ENCODE measurements at regions not wholly inside any gene's neighbourhood (a gene's known extent, or its start where the extent isn't known, plus 50 kb on each side); places are given as distances from the start of the nearest gene placed in this dataset.

GRCh38 chr3:72698154-72698917, 149.9 kb downstream of the SHQ1 start:
- no TSS peak for BruUV-seq (replicated peaks)
- intact Hi-C loops (cut with micrococcal nuclease) = no loop called here
- CTCF ChIA-PET = interaction anchor here (1.3 kb wide), 1 partner anchor 32 kb away, joined by 5 read pairs; no protein-coding TSS in a partner anchor

GRCh38 chr3:72697717-72698116, 150.5 kb downstream of the SHQ1 start:
- POLR2A ChIA-PET = no interaction called here
- intact Hi-C loops (cut with micrococcal nuclease) = no loop called here
- no TSS peak for BruUV-seq (replicated peaks)
- no peak for DNase-seq (ENCODE audit: unreplicated experiment)
- no peaks in the 10 kb centered on the region for H3K4me1 Mint-ChIP-seq (ENCODE audit: insufficient read depth, unreplicated experiment)
- H3K36me3 Mint-ChIP-seq (ENCODE audit: insufficient read depth, unreplicated experiment) = no peaks in the 10 kb centered on the region
- CTCF ChIA-PET = interaction anchor here (0.7 to 1.3 kb wide), 2 partner anchors 32 to 228 kb away, joined by 5 read pairs; no protein-coding TSS in a partner anchor
- no peak overlapping the region for H3K27ac Mint-ChIP-seq (ENCODE audit: low read depth, unreplicated experiment)
- no peak for TF ChIP-seq CTCF (IDR thresholded peaks at IDR 0.05; ENCODE audit: unreplicated experiment)
- no peaks in the 10 kb centered on the region for H3K27me3 Mint-ChIP-seq (ENCODE audit: insufficient read depth, unreplicated experiment)
- H3K4me3 Mint-ChIP-seq (ENCODE audit: unreplicated experiment) = no peak overlapping the region
- no peaks in the 10 kb centered on the region for H3K9me3 Mint-ChIP-seq (ENCODE audit: unreplicated experiment)

More at GRCh38 chr3:72698154-72698917, 149.9 kb downstream of the SHQ1 start:
- no peak for DNase-seq (ENCODE audit: unreplicated experiment)
- Mint-ChIP-seq H3K27ac (ENCODE audit: low read depth, unreplicated experiment) (no peak overlapping the region), H3K9me3 (ENCODE audit: unreplicated experiment) (no peaks in the 10 kb centered on the region), H3K27me3 (ENCODE audit: insufficient read depth, unreplicated experiment) (no peaks in the 10 kb centered on the region), H3K36me3 (ENCODE audit: insufficient read depth, unreplicated experiment) (no peaks in the 10 kb centered on the region), H3K4me1 (ENCODE audit: insufficient read depth, unreplicated experiment) (no peaks in the 10 kb centered on the region), H3K4me3 (ENCODE audit: unreplicated experiment) (no peak overlapping the region)
- POLR2A ChIA-PET = interaction anchor here (0.6 kb wide), 1 partner anchor 226 kb away, joined by 3 read pairs; no protein-coding TSS in a partner anchor
- no peak for TF ChIP-seq CTCF (IDR thresholded peaks at IDR 0.05; ENCODE audit: unreplicated experiment)

- Mint-ChIP-seq H3K9me3 (ENCODE audit: unreplicated experiment) (no peaks in the 10 kb centered on the region), H3K27me3 (ENCODE audit: insufficient read depth, unreplicated experiment) (no peaks in the 10 kb centered on the region), H3K27ac (ENCODE audit: low read depth, unreplicated experiment) (no peak overlapping the region), H3K36me3 (ENCODE audit: insufficient read depth, unreplicated experiment) (no peaks in the 10 kb centered on the region), H3K4me3 (ENCODE audit: unreplicated experiment) (no peak overlapping the region), H3K4me1 (ENCODE audit: insufficient read depth, unreplicated experiment) (no peaks in the 10 kb centered on the region)
- ChIA-PET CTCF (interaction anchor here (0.6 to 1.3 kb wide), 6 partner anchors 8 to 820 kb away, joined by 3 to 5 read pairs (median 4); no protein-coding TSS in a partner anchor), POLR2A (interaction anchor here (0.6 kb wide), 1 partner anchor 169 kb away, joined by 4 read pairs; no protein-coding TSS in a partner anchor)
- BruUV-seq (replicated peaks) = no TSS peak
- no peak for DNase-seq (ENCODE audit: unreplicated experiment)
- TF ChIP-seq CTCF (IDR thresholded peaks at IDR 0.05; ENCODE audit: unreplicated experiment) = no peak
- intact Hi-C loops (cut with micrococcal nuclease) = no loop called here
These were observed 151.4 kb downstream of the SHQ1 start for GRCh38 chr3:72696815-72697214.

GRCh38 chr3:72694398-72694797, 153.8 kb downstream of the SHQ1 start:
- no peaks in the 10 kb centered on the region for H3K36me3 Mint-ChIP-seq (ENCODE audit: insufficient read depth, unreplicated experiment)
- ChIA-PET POLR2A (no interaction called here), CTCF (interaction anchor here (0.5 to 0.7 kb wide), 2 partner anchors 115 to 807 kb away, joined by 3 to 5 read pairs; no protein-coding TSS in a partner anchor)
- intact Hi-C loops (cut with micrococcal nuclease) = no loop called here
- H3K4me1 Mint-ChIP-seq (ENCODE audit: insufficient read depth, unreplicated experiment) = no peaks in the 10 kb centered on the region
- H3K27me3 Mint-ChIP-seq (ENCODE audit: insufficient read depth, unreplicated experiment) = no peaks in the 10 kb centered on the region
- peak; percentile 16 for DNase-seq (ENCODE audit: unreplicated experiment)
- H3K4me3 Mint-ChIP-seq (ENCODE audit: unreplicated experiment) = no peak overlapping the region
- no peak overlapping the region for H3K27ac Mint-ChIP-seq (ENCODE audit: low read depth, unreplicated experiment)
- no peaks in the 10 kb centered on the region for H3K9me3 Mint-ChIP-seq (ENCODE audit: unreplicated experiment)
- no TSS peak for BruUV-seq (replicated peaks)
- TF ChIP-seq CTCF (IDR thresholded peaks at IDR 0.05; ENCODE audit: unreplicated experiment) = no peak

Measured in MCF 10A (cell line).